AG09319 (cell line): ENCODE measurements at regions not wholly inside any gene's neighbourhood (a gene's known extent, or its start where the extent isn't known, plus 50 kb on each side); places are given as distances from the start of the nearest gene placed in this dataset.
"Not testable (repeated sequence)": the region's sequence is repeated elsewhere in the genome, so short reads cannot be mapped to it uniquely, and the experiment has no call there.

ENCODE experiments used
- DNase-seq: peaks from one replicate; pipeline ENCODE4 v3.0.0-alpha.2; 2010; ENCODE audit warnings: low read depth; ENCODE audit errors: extremely low read depth
- TF ChIP-seq, protein P1 (sequence below): IDR thresholded peaks from 2 replicates; pipeline ENCODE4 v1.5.1; 2011; ENCODE audit warnings: low read depth, mild to moderate bottlenecking, inconsistent platforms, low read length, moderate library complexity

DNA sequence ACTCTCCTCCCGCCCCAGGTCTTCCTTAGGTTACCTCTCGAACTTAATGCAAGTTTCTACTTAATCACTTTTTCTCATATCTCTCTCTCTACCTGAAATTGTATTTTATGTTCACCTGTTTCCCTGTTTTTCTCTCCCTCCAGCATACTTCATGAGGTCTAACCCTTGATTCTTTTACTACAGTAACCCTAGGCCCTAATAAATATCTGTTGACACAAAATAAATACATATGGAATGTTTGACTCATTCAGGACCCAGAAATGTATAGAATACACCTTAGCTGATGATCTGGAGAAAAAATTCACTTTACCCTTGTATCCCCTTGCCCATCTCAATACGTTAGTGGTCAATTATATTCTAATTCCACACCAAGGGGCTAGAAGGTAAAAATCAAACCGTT is 250.9 kb upstream of the PTGER4 start:
- TF ChIP-seq, protein P1, sequence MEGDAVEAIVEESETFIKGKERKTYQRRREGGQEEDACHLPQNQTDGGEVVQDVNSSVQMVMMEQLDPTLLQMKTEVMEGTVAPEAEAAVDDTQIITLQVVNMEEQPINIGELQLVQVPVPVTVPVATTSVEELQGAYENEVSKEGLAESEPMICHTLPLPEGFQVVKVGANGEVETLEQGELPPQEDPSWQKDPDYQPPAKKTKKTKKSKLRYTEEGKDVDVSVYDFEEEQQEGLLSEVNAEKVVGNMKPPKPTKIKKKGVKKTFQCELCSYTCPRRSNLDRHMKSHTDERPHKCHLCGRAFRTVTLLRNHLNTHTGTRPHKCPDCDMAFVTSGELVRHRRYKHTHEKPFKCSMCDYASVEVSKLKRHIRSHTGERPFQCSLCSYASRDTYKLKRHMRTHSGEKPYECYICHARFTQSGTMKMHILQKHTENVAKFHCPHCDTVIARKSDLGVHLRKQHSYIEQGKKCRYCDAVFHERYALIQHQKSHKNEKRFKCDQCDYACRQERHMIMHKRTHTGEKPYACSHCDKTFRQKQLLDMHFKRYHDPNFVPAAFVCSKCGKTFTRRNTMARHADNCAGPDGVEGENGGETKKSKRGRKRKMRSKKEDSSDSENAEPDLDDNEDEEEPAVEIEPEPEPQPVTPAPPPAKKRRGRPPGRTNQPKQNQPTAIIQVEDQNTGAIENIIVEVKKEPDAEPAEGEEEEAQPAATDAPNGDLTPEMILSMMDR, result no peak
- no peak for DNase-seq

DNA sequence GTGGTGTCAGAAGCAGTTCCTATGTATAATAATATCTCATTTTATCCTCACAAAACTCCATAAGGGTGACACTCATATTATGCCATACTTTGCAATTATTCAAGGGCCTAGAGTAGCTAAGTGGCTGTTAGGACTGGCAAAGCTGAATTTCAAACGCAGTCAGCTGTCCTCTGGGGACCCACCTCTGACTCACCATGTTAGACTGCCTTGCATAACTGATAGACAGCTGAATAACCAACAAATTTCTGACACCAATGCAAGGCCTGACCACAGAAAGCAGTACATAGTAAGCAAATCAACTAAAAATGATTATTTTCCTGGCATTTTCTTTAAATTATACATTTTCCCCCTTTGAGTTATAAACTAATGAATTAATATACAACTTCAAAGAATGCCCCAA is 251.6 kb upstream of the PTGER4 start:
- TF ChIP-seq, protein P1, result no peak
- DNase-seq, result no peak

DNA sequence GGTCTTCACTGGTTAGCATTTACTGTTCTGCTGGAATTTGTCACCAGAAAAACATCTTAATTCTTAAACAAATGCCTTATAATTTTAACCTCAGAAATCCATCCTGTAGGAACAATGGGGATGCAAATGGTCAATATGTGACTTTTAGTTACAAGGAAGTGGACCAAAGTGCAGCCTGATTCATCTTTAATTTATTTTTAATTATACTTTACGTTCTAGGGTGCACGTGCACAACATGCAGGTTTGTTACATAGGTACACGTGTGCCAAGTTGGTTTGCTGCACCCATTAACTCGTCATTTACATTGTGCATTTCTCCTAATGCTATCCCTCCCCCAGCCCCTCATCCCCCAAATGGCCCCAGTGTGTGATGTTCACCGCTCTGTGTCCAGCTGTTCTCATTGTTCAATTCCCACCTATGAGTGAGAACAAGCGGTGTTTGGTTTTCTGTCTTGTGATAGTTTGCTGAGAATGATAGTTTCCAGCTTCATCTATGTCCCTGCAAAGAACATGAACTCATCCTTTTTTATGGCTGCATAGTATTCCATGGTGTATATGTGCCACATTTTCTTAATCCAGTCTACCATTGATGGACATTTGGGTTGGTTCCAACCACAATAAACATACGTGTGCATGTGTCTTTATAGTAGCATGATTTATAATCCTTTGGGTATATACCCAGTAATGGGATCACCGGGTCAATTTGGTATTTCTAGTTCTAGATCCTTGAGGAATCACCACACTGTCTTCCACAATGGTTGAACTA is 262.5 kb upstream of the PTGER4 start:
- not testable (repeated sequence) for DNase-seq

DNA sequence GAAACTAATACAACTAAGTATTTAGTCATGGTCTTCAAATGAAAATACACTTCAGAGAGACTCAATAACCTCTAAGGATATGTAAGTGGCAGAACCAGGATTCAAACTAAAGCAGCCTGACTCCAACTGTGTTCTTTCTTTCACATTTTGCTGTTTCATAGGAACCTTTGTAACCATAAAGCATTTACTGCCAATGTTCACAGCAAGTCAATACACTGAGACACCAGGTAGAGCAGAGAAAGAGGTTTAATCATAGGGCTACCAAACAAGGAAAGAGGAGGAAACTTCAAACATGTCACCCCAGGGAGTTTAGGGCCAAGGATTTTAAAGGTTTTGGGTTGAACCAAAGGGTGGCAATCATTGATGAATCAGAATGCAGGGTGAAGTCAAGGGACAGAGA is 263.1 kb upstream of the PTGER4 start:
- DNase-seq, result no peak
- TF ChIP-seq, protein P1, result no peak

DNA sequence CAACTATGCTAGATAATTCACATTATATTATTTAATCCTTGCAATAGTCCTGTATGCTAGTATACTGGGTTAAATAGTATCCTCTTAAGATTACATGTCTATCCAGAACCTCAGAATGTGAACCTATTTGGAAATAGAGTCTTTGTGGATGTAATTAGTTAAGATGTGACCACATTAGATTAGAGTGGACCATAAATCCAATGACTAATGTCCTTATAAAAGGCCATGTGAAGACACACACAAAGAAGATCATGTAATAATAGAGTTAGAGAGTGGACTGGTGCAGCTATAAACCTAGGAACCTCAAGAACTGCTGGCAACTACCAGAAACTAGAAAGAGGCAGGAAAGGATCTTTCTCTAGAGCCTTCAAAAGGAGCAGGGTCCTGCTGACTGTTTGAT is 263.6 kb upstream of the PTGER4 start:
- TF ChIP-seq, protein P1, result no peak

DNA sequence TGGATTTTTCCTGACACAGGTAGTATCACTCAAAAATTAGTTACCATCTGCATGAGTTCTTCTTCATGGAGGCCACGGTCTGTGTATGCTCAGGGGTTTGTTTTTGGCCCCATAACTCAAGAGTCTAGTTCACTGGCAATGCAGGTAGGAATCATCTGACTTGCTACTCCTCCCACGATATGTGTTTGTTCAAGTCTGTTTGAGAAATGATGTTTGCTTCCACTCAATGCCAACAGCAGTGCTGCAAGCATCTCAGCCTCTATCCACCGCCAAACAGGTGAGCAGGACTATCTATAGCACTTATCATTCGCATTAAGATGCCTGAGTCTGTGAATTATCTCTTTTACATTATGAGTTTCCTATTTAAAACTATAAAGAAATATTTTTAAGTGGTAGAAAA is 264.8 kb upstream of the PTGER4 start:
- DNase-seq, result no peak
- TF ChIP-seq, protein P1, result no peak

More for the DNA sequence above, 263.6 kb upstream of the PTGER4 start:
- no peak for DNase-seq

DNA sequence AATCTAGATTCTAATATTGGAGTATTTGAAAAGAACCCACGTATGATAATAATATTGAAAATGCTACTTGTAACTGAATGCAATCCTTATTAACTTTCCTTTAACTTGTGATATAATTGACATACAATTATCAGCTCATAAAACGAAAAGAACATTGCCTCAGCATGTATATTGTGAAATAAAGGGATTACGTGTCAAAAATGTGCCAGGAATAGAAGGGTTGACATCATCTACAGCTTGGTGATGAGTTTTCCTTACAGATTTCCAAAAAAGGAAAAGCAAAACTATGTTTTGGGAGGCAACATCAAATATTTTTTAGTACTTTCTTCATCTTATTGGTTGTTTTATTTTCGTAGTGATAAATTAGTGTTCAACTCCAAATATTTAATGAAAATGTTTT is 266.0 kb upstream of the PTGER4 start:
- DNase-seq, result no peak

DNA sequence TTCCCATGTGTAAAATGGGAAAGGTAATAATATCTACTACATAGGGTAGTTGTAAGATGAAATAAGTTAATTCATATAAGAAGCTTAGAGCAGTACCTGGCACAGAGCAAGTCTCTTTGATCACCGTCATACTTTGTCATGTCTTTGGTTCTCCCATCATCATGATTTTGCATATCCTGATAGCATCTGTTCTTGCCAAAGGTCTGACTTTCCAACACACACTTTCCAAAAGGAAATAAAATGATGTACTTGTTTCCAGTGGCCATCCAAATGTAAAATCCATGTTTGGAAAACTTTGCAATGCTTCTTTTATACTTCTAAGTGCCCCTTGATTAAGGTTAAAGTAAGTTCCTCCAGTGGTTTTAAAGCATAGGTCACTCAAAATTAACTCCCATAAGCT is 266.9 kb upstream of the PTGER4 start:
- TF ChIP-seq, protein P1, result no peak
- DNase-seq, result no peak

More for the DNA sequence above, 266.0 kb upstream of the PTGER4 start:
- TF ChIP-seq, protein P1, result no peak
